HepG2 (cell line): ENCODE measurements at regions not wholly inside any gene's neighbourhood (a gene's known extent, or its start where the extent isn't known, plus 50 kb on each side); places are given as distances from the start of the nearest gene placed in this dataset.

Source experiments
- CTCF ChIP-seq: sonication (generic); formaldehyde crosslinking; IDR thresholded peaks from 2 replicates; pipeline ENCODE4 v1.5.0; 2020; ENCODE audit warnings: mild to moderate bottlenecking, missing genetic modification reagents, moderate library complexity
- EZH2 ChIP-seq: conservative IDR thresholded peaks from 2 replicates; pipeline ENCODE4 v1.6.1; 2012; ENCODE audit warnings: mild to moderate bottlenecking, low read depth, low read length, moderate library complexity
- GABPB1 ChIP-seq: IDR thresholded peaks from 2 replicates; pipeline ENCODE4 v1.6.1; 2016; ENCODE audit warnings: mild to moderate bottlenecking, missing genetic modification reagents, moderate library complexity, missing compliant biosample characterization
- HNRNPL ChIP-seq: fragments of 200-400 bp; formaldehyde crosslinking; IDR thresholded peaks from 2 replicates; pipeline ENCODE4 v1.6.1; 2017; ENCODE audit warnings: mild to moderate bottlenecking, low read depth, low read length
- NFE2L2 ChIP-seq: fragments of 150-350 bp; IDR thresholded peaks from 2 replicates; pipeline ENCODE4 v1.6.1; 2014; ENCODE audit warnings: low read length
- YY1 ChIP-seq: IDR thresholded peaks from 2 replicates; pipeline ENCODE4 v1.6.1; 2011; ENCODE audit warnings: low read length, low read depth, moderate library complexity, mild to moderate bottlenecking; ENCODE audit not compliant: insufficient read depth, insufficient replicate concordance
- ZNF235 ChIP-seq: sonication (generic); formaldehyde crosslinking; IDR thresholded peaks from 2 replicates; pipeline ENCODE4 v1.8.1; 2023; ENCODE audit warnings: mild to moderate bottlenecking, missing genetic modification reagents, borderline replicate concordance
- ZNF777 ChIP-seq: sonication (generic); formaldehyde crosslinking; IDR thresholded peaks from 2 replicates; pipeline ENCODE4 v1.4.0; 2020; ENCODE audit warnings: missing genetic modification reagents

- TF ChIP-seq YY1 (no peak), CTCF (CRISPR knock-in tag) (no peak), ZNF235 (CRISPR knock-in tag) (no peak), EZH2 (no peak), HNRNPL (no peak), NFE2L2 (no peak), GABPB1 (CRISPR knock-in tag) (no peak), ZNF777 (CRISPR knock-in tag) (no peak)
Measured at GRCh38 chr13:89609318-89609717, 1738.2 kb upstream of the MIR17HG start.
